Activated CD4-positive, alpha-beta T cell treated with anti-CD3 and anti-CD28 coated beads for 48 hours (primary cell): ENCODE measurements at regions not wholly inside any gene's neighbourhood (a gene's known extent, or its start where the extent isn't known, plus 50 kb on each side); places are given as distances from the start of the nearest gene placed in this dataset.
A peak's percentile ranks its signal among the peaks of the same experiment; 100 is the strongest.

Experiments
- DNase-seq: peaks from one replicate; pipeline ENCODE4 v3.0.0-alpha.2; 2020

GRCh38 chr13:73482556-73482955 lies 423.8 kb downstream of the KLF5 start:
- no peak for DNase-seq

GRCh38 chr13:73481886-73482445 lies 423.2 kb downstream of the KLF5 start:
- no peak for DNase-seq

- DNase-seq, result no peak
Measured at GRCh38 chr13:73480779-73481559, 422.2 kb downstream of the KLF5 start.

- DNase-seq, result no peak
Measured at GRCh38 chr13:73479856-73480255, 421.1 kb downstream of the KLF5 start.

GRCh38 chr13:73479351-73479750 lies 420.5 kb downstream of the KLF5 start:
- DNase-seq, result no peak

- DNase-seq, result no peak
Measured at GRCh38 chr13:73477441-73477840, 418.6 kb downstream of the KLF5 start.

GRCh38 chr13:73473016-73473415 lies 414.2 kb downstream of the KLF5 start:
- DNase-seq, result no peak

GRCh38 chr13:73467125-73467524 lies 408.3 kb downstream of the KLF5 start:
- no peak for DNase-seq

- DNase-seq, result no peak
Measured at GRCh38 chr13:73466561-73466960, 407.8 kb downstream of the KLF5 start.

GRCh38 chr13:73465617-73465971 lies 406.8 kb downstream of the KLF5 start:
- no peak for DNase-seq

- no peak for DNase-seq
Measured at GRCh38 chr13:73464758-73465616, 406.2 kb downstream of the KLF5 start.

GRCh38 chr13:73462241-73462640 lies 403.4 kb downstream of the KLF5 start:
- DNase-seq, result no peak

GRCh38 chr13:73451221-73452029 lies 392.6 kb downstream of the KLF5 start:
- no peak for DNase-seq

- no peak for DNase-seq
Measured at GRCh38 chr13:73450583-73450982, 391.8 kb downstream of the KLF5 start.

GRCh38 chr13:73449252-73449651 lies 390.4 kb downstream of the KLF5 start:
- DNase-seq, result no peak

GRCh38 chr13:73440296-73440895 lies 381.6 kb downstream of the KLF5 start:
- peak; percentile 14 for DNase-seq

- DNase-seq, result no peak
Measured at GRCh38 chr13:73433890-73434289, 375.1 kb downstream of the KLF5 start.

- DNase-seq, result no peak
Measured at GRCh38 chr13:73433458-73433857, 374.7 kb downstream of the KLF5 start.

GRCh38 chr13:73429701-73430100 lies 370.9 kb downstream of the KLF5 start:
- DNase-seq, result no peak

- no peak for DNase-seq
Measured at GRCh38 chr13:73428706-73429105, 369.9 kb downstream of the KLF5 start.

GRCh38 chr13:73428137-73428536 lies 369.3 kb downstream of the KLF5 start:
- no peak for DNase-seq

- no peak for DNase-seq
Measured at GRCh38 chr13:73422973-73423372, 364.2 kb downstream of the KLF5 start.
